ENCODE measurements at regions not wholly inside any gene's neighbourhood (a gene's known extent, or its start where the extent isn't known, plus 50 kb on each side); places are given as distances from the start of the nearest gene placed in this dataset.

DNA sequence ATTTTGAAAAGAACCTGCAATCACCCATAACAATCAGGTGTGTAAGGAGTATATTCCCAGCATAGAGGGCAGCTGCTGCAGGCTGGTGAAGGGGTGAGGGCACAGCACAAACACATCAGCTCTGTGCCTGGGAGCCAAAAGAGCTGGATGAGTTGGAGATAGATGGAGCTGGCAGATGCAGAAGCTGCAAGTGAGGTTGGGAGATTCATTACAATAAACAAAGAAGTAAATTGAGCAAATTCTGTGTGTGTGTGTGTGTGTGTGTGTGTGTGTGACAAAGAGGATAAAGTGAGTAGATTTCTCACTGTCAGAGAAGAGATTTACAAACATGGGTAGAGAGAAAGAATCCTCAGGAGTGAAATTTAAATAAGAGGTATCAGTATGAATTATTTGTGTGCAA, 994.7 kb downstream of the EPHA3 start:
- TF ChIP-seq, protein P1, sequence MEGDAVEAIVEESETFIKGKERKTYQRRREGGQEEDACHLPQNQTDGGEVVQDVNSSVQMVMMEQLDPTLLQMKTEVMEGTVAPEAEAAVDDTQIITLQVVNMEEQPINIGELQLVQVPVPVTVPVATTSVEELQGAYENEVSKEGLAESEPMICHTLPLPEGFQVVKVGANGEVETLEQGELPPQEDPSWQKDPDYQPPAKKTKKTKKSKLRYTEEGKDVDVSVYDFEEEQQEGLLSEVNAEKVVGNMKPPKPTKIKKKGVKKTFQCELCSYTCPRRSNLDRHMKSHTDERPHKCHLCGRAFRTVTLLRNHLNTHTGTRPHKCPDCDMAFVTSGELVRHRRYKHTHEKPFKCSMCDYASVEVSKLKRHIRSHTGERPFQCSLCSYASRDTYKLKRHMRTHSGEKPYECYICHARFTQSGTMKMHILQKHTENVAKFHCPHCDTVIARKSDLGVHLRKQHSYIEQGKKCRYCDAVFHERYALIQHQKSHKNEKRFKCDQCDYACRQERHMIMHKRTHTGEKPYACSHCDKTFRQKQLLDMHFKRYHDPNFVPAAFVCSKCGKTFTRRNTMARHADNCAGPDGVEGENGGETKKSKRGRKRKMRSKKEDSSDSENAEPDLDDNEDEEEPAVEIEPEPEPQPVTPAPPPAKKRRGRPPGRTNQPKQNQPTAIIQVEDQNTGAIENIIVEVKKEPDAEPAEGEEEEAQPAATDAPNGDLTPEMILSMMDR (IDR thresholded peaks at IDR 0.05) = no peak
- TF ChIP-seq KAT7 (CRISPR knock-in tag; IDR thresholded peaks at IDR 0.05; ENCODE audit: borderline replicate concordance) (no peak), SP1 (CRISPR knock-in tag; conservative IDR thresholded peaks at IDR 0.05) (no peak), MYBL2 (CRISPR knock-in tag; IDR thresholded peaks at IDR 0.05) (no peak), NR2C2 (CRISPR knock-in tag; IDR thresholded peaks at IDR 0.05) (no peak), ZNF232 (CRISPR knock-in tag; IDR thresholded peaks at IDR 0.05) (no peak), SOX15 (CRISPR knock-in tag; IDR thresholded peaks at IDR 0.05) (no peak), JUN (CRISPR knock-in tag; IDR thresholded peaks at IDR 0.05) (no peak), NFE2L1 (CRISPR knock-in tag; IDR thresholded peaks at IDR 0.05) (no peak), GABPB1 (CRISPR knock-in tag; IDR thresholded peaks at IDR 0.05) (no peak), FOXJ3 (CRISPR knock-in tag; IDR thresholded peaks at IDR 0.05; ENCODE audit: borderline replicate concordance) (no peak)
- TF ChIP-seq, protein P2, sequence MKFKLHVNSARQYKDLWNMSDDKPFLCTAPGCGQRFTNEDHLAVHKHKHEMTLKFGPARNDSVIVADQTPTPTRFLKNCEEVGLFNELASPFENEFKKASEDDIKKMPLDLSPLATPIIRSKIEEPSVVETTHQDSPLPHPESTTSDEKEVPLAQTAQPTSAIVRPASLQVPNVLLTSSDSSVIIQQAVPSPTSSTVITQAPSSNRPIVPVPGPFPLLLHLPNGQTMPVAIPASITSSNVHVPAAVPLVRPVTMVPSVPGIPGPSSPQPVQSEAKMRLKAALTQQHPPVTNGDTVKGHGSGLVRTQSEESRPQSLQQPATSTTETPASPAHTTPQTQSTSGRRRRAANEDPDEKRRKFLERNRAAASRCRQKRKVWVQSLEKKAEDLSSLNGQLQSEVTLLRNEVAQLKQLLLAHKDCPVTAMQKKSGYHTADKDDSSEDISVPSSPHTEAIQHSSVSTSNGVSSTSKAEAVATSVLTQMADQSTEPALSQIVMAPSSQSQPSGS (CRISPR knock-in tag; IDR thresholded peaks at IDR 0.05; ENCODE audit: borderline replicate concordance, low read depth) = no peak
- TF ChIP-seq, protein P3, sequence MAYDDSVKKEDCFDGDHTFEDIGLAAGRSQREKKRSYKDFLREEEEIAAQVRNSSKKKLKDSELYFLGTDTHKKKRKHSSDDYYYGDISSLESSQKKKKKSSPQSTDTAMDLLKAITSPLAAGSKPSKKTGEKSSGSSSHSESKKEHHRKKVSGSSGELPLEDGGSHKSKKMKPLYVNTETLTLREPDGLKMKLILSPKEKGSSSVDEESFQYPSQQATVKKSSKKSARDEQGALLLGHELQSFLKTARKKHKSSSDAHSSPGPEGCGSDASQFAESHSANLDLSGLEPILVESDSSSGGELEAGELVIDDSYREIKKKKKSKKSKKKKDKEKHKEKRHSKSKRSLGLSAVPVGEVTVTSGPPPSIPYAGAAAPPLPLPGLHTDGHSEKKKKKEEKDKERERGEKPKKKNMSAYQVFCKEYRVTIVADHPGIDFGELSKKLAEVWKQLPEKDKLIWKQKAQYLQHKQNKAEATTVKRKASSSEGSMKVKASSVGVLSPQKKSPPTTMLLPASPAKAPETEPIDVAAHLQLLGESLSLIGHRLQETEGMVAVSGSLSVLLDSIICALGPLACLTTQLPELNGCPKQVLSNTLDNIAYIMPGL (CRISPR knock-in tag; IDR thresholded peaks at IDR 0.05) = no peak

Measured in WTC11 (cell line).